Activated T-helper 9 cell treated with anti-CD3 and anti-CD28 coated beads, Interleukin-2, amount 50 U/mL, for 16 hours (primary cell): ENCODE measurements at regions not wholly inside any gene's neighbourhood (a gene's known extent, or its start where the extent isn't known, plus 50 kb on each side); places are given as distances from the start of the nearest gene placed in this dataset.
A peak's percentile ranks its signal among the peaks of the same experiment; 100 is the strongest.

Experiments used
- DNase-seq: peaks from one replicate; pipeline ENCODE4 v3.0.0-alpha.2; 2020; ENCODE audit warnings: low read depth

GRCh38 chr13:22235285-22235949, 564.5 kb downstream of the FGF9 start:
- DNase-seq, result no peak

- no peak for DNase-seq
These were observed 565.0 kb downstream of the FGF9 start for GRCh38 chr13:22235950-22236290.

DNA sequence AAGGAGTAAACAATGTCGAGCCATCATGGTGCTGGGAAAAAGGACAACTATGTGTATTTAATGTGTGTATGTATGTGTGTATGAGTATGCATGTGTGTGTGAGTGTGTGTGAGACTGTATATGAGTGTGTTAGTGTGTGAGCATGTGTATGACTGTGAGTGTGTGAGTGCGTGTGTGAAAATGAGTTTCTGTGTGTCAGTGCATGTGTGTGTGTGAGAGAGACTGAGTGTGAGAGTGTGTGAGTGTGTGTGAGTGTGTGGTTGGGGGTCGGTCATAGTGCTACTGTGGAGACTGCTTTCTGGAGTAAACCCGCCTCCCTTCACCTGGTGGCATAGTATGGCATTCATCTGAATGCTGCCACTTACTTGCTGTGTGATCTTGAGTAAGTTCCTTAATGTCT, 567.4 kb downstream of the FGF9 start:
- no peak for DNase-seq

GRCh38 chr13:22240716-22241115, 569.8 kb downstream of the FGF9 start:
- DNase-seq, result no peak

DNA sequence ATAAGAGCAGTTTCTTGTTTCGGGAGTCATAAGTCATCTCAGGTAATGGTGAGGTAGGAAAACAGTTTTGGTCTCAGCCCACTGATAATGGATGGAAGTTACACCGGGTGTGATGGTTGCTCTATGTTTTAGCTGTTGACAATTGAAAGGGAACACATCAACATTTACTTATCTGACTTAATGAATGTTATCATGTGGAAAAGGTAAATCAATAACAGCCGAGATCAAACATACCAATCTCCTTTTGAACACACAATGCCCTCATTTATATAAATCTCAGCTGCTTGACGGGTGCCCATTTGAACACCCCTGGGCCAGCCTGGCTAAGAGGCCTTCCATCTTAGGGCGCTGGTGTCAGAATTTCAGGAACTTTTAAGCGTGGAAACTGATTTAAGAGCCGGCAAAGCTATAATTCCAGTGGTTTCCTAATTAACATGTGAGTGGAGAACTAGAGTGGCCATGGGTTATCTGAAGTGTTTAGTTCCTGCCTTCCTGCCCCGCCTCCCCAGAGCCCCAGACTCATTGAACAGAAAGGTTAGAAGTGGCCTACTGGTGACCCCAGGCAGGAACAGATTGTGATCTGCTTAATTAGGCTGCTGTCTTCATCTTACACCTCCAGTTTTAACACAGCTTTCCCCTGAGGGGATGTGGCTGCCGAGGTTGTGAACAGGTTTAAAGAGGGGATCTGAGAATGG, 572.7 kb downstream of the FGF9 start:
- no peak for DNase-seq

DNA sequence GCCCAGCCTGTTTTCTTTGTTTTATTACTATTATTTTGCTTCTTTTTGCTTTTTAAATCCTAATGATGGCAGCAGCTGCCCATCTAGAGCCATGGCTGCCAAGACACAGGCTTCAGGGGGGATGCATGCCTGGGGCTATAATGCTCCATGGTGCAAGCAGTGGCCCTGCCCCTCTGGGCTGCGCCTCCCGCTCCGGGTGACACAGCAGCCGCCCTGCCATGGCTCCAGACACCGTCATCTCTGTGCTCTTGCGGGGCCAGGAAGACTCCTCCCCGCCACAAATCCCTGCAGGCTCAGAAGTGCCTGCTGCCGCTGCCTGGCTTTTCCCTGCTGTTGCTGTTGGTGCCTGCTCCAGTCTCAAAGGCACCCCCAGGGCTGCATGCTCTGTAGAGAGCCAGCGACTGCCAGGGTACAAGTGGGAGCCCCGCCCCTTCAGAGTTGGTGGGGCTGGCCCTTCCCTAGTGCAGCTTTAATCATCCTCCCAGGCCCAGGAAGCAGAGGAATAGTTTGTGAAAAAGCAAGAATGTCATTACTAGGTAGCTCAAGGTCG, 581.5 kb downstream of the FGF9 start:
- DNase-seq, result no peak

- no peak for DNase-seq
These were observed 582.2 kb downstream of the FGF9 start for GRCh38 chr13:22253107-22253506.

DNA sequence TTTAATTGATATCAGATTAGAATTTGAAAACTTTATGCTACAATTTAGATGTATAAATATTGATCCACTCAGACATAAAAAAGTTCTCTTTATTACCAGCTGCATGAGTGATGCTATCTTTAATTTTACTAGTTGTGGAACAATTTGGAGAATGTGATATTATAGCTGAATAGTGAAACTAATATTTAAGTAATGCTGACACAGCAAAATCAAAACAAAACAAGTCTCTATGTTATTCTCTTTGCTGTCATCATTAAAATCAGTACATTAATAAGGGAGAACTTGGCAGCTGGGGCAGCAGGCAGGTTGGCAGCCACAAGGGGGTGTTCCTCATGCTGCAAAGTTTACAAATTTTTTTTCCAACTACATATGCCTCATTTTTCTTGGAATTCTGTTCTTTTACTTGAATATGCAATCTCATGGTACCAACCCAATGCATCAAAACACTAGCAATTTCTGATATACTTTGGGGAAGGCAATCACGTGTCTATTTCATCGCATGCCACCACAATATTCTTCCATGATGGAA, 585.3 kb downstream of the FGF9 start:
- DNase-seq, result no peak

DNA sequence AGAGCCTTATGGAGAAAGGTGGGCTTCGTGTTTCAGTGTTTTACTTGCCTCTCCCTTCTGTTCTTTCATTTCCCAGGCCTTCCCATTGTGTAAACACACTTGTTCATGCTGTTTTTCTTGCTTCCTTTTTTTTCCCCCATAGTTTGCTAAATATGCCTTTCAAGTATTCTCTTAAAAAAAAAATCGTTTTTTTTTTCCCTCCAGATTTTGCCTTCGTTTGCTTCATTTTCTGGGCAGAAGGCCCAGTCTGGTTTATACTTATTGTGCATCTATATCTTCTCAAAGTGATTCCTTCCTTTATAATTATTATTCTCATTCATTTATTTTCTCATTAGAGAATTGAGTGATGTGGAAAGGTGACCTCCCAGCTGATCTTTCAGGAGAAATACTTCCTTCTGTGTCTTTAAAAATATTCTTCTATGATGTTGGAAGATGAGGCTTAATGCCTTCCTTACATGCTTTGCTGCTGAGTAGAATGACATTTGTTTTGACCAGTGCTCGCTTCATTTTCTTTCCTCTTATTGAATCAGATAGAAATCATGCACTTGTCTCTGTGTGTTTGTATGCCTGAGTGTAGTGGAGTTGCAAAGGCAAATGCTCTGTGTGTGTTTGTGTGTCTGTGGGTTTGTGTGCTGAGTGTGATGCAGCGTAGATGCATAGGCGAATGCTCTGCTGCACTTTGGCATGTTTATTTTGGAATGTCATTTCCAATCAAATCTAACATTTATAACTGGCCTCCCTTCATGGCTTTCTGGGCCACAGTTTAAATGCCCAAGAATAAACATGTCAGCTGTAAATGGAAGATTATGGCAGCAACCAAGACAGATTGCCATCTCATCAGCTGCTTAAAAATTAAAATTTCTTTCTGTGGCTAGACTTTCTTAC, 591.4 kb downstream of the FGF9 start:
- no peak for DNase-seq

GRCh38 chr13:22263185-22263584, 592.3 kb downstream of the FGF9 start:
- no peak for DNase-seq

- DNase-seq, result no peak
These were observed 594.7 kb downstream of the FGF9 start for GRCh38 chr13:22265563-22265962.

DNA sequence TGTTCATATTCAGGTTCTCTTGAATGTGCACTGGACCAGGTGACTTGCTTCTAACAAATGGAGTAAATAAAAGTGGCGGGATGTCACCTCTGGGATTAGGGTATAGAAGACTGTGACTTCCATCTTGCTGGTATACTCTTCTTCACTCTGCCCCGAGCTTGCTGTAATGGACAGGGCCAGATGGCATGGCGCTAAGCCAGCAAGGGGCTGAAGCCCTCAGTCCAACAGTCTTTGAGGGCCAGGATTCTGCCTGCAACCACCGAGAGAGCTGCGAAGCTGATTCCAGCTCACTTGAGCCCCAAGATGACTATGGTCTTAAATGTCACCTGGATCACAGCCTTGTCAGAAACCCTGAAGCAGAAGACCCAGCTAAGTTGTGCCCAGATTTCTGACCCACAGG, 600.0 kb downstream of the FGF9 start:
- no peak for DNase-seq

DNA sequence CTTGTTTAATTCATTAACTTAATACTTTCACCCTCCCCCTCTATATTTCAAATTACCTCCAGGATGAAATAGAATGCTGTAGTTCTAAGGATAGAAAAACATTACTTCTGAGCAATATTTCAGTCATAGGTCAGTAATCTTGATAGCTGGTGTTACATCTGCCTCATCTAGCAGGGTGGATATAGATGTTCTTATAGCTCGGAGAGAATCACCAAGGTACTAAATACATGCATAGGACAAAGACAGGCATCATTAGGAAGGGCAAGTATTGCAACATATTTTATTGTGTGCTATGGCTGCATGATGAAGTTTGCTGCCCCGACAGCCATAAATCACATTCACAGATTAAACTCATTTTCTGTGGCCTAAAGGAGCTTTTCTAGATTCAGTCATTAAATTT, 601.0 kb downstream of the FGF9 start:
- no peak for DNase-seq

DNA sequence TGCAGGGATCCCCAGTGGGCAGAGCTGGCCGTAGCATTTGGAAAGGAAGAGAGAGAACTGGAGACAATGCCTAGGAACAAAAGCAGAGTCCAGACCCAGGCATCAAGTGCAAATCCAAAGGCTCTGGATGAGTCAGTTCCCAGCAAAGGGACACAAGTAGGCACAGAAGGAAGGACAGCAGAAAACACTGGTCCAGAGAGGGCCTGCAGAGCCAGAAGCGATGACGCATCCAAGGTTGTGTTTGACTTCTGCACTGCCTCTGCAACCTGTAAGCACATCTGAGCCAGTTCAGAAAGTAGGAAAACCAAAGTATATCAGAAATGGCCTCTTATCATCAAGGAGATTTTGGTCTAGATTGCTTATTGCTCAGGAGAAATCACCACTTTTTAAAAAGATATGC, 604.5 kb downstream of the FGF9 start:
- DNase-seq, result no peak

DNA sequence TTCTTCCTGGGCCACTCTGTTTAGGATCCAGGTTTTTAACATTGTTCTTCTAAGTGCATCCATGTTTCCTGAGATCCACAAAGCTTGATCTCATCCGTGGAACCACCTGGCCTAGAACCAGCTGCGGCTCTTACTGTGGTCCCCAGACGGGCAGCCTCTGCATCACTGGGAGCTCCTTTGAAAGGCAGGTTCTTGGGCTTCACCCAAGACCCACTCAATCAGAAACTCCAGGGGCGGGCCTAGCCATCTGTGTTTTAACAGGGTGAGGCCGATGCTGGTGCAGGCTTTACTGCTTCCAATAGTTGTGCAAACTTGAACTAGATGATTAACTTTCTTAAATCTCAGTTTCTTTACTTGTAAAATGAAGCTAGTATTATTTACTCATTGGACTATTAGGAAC, 605.7 kb downstream of the FGF9 start:
- no peak for DNase-seq

GRCh38 chr13:22278336-22278929, 607.6 kb downstream of the FGF9 start:
- DNase-seq, result peak; percentile 44

DNA sequence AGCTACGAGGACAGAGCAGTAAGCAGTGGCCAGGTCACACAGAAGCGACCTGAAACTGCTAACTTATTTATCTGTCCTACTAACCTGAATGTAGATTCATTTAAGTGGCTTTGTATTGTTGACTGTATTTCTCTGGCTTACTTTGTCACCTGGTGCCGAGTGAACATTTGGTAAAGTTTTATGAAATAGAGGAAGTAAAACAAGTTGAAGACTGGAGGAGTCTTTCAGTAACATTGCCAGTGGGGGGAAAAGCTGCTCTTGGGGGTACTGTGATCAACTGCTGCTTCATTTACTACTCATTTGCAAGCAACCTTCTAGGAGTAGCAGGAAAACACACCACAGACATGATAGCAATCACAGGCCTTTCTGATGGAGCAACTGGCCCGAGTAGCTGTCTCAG, 615.0 kb downstream of the FGF9 start:
- no peak for DNase-seq

GRCh38 chr13:22286338-22286737, 615.5 kb downstream of the FGF9 start:
- DNase-seq, result no peak

- no peak for DNase-seq
These were observed 616.6 kb downstream of the FGF9 start for GRCh38 chr13:22287343-22287920.

DNA sequence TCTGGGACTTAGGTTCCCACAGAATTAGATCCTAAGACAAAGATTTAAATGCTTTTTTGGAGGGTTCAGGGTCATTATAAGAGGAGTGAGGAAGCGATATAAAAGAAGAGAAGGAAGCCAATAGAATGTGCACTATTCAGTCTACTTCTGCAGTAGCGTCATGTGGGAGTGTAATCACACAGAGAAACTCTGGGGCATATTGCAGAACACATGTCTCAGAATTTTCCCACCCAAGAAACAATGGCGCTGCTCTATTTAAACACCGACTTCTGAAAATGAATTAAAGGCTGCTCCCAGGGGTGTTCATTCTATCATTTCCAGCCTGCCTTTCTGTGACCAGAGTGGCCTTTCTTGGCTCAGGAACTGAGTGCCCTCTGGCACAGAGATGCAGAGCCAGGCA, 617.6 kb downstream of the FGF9 start:
- no peak for DNase-seq

DNA sequence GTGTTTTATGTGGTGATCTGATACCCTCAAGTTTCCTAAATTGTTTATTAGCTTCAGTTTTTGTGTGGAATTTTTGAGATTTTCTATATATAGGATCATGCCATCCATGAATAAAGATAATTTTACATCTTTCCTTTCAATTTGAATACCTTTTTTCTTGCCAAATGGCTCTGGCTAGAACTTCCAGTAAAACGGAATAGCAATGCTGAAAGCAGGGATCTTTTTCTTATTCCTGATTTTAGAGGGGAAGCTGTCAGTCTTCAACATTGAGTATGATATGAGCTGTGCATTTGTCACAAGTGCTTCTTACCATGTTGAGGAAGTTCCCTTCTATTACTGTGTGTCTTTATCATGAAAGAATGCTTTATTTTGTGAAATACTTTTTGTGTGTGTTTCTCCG, 618.8 kb downstream of the FGF9 start:
- no peak for DNase-seq

DNA sequence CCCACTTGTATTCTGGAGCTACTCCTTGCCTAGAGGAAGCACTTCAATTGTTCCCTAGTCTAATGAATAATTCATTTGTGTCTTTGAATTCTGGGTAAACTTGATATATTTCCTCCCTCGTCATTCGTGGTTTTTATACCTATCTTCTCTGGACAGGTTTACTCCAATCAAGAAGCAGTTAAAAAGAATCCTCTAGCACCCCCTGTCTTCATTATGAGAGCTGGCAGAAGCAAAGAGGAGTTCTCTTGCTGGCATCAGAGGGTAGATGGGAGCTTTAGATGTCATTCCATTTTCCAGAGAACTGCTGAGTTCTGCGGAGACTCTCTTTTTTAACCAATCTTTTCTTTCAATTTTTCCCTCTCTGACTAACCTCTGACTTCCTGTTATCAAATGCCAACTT, 627.7 kb downstream of the FGF9 start:
- no peak for DNase-seq
